ENCODE measurements at regions not wholly inside any gene's neighbourhood (a gene's known extent, or its start where the extent isn't known, plus 50 kb on each side); places are given as distances from the start of the nearest gene placed in this dataset.

DNA sequence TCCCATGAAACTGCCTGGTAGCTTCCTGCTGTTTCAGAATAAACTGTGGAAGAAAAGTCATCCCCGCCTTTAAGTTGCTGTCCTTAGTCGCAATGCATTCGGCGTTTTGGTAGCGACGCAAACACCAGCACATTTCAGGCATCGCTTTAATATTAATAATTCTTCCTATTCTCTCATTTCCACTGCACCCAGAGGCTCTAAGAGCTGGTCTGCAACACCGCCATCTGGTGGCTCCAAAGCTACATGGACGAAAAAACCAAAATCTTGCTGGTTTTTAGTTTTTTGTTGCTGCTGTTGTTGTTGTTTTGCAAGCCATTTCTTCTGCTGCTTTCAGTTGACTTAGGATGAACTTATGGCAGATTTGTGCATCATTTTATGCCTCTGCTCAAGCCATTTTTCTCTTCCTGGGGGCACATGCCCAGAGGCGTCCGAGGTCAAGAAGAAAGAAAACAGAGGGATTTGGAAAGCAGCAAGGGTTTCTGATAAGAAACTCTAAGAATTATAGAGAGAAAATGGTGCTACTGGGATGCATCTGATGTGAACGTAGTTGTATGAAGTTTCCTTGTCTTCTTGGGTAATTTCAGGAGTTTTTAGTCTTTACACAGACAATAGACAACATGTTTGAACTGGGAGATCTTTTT lies 345.4 kb upstream of the KIRREL3 start:
- DNase-seq (ENCODE audit: low read depth): no peak
- TF ChIP-seq, protein P1, sequence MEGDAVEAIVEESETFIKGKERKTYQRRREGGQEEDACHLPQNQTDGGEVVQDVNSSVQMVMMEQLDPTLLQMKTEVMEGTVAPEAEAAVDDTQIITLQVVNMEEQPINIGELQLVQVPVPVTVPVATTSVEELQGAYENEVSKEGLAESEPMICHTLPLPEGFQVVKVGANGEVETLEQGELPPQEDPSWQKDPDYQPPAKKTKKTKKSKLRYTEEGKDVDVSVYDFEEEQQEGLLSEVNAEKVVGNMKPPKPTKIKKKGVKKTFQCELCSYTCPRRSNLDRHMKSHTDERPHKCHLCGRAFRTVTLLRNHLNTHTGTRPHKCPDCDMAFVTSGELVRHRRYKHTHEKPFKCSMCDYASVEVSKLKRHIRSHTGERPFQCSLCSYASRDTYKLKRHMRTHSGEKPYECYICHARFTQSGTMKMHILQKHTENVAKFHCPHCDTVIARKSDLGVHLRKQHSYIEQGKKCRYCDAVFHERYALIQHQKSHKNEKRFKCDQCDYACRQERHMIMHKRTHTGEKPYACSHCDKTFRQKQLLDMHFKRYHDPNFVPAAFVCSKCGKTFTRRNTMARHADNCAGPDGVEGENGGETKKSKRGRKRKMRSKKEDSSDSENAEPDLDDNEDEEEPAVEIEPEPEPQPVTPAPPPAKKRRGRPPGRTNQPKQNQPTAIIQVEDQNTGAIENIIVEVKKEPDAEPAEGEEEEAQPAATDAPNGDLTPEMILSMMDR (IDR thresholded peaks at IDR 0.05; ENCODE audit: low read depth, low read length, missing control alignments): peak; percentile 83
- no peak overlapping the region for H3K4me3 ChIP-seq (ENCODE audit: low read depth, low read length)

GRCh38 chr11:127340438-127340837 lies 339.9 kb upstream of the KIRREL3 start:
- no peak for DNase-seq (ENCODE audit: low read depth)
- no peak overlapping the region for H3K4me3 ChIP-seq (ENCODE audit: low read depth, low read length)
- TF ChIP-seq, protein P1 (IDR thresholded peaks at IDR 0.05; ENCODE audit: low read depth, low read length, missing control alignments): no peak

DNA sequence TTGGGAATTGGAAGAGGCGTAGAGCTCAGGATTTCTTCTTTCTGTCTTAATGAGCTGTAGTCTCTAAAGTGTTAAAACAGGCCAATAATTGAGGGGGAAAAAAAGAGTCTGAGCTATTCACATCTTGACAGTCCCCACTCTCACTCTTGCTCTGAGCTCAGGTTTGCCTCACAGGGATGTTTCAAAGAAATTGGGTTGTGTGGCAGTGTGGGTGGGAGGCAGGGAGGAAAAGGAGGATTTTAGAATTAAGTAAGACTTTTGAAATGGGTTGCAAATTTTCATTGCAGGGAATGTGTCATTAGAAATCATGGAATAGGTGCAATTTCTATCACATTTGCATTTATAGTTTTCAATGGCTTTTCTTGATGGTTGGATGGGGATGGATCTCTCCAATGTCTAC lies 338.8 kb upstream of the KIRREL3 start:
- DNase-seq (ENCODE audit: low read depth): no peak
- no peak overlapping the region for H3K4me3 ChIP-seq (ENCODE audit: low read depth, low read length)
- TF ChIP-seq, protein P1 (IDR thresholded peaks at IDR 0.05; ENCODE audit: low read depth, low read length, missing control alignments): no peak

- DNase-seq (ENCODE audit: low read depth): no peak
- TF ChIP-seq, protein P1 (IDR thresholded peaks at IDR 0.05; ENCODE audit: low read depth, low read length, missing control alignments): no peak
Observed at GRCh38 chr11:127338380-127339259, 338.1 kb upstream of the KIRREL3 start.

GRCh38 chr11:127334466-127334865 lies 333.9 kb upstream of the KIRREL3 start:
- H3K4me3 ChIP-seq (ENCODE audit: low read depth, low read length): no peak overlapping the region
- DNase-seq (ENCODE audit: low read depth): no peak
- TF ChIP-seq, protein P1 (IDR thresholded peaks at IDR 0.05; ENCODE audit: low read depth, low read length, missing control alignments): no peak

More at GRCh38 chr11:127338380-127339259, 338.1 kb upstream of the KIRREL3 start:
- no peak overlapping the region for H3K4me3 ChIP-seq (ENCODE audit: low read depth, low read length)

DNA sequence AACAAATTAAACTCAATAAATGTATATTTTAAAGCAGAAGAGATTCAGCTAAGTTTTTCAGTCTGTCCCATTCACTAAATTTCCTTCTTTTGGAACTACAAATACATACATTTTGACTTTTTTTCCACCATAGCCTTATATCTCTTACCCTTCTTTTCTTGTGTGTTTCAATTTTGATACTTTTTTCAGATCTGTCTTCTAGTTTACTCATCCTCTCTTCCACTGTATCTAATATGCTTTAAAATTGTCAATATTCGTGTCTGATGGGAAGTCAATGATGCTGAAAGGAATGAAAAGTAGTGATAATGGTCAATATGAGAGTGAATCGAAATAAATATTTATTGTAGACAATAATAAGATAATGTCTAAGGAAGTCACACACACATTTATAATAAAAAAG lies 332.3 kb upstream of the KIRREL3 start:
- no peak for DNase-seq (ENCODE audit: low read depth)
- no peak overlapping the region for H3K4me3 ChIP-seq (ENCODE audit: low read depth, low read length)
- TF ChIP-seq, protein P1 (IDR thresholded peaks at IDR 0.05; ENCODE audit: low read depth, low read length, missing control alignments): no peak

Data from GM12864 (cell line).